GM18867 (cell line): ENCODE measurements at regions not wholly inside any gene's neighbourhood (a gene's known extent, or its start where the extent isn't known, plus 50 kb on each side); places are given as distances from the start of the nearest gene placed in this dataset.

ENCODE experiments used
- ATAC-seq: cut with Tn5 transposase; IDR thresholded peaks from one replicate; pipeline ENCODE4 v1.9.1; 2021; ENCODE audit warnings: mild to moderate bottlenecking, moderate library complexity; ENCODE audit not compliant: unreplicated experiment

- ATAC-seq: no peak
Observed at GRCh38 chr12:89111964-89112363, 240.3 kb downstream of the DUSP6 start.

GRCh38 chr12:89108265-89108664, 244.0 kb downstream of the DUSP6 start:
- no peak for ATAC-seq

GRCh38 chr12:89106950-89107349, 245.4 kb downstream of the DUSP6 start:
- ATAC-seq: no peak

GRCh38 chr12:89105243-89105642, 247.1 kb downstream of the DUSP6 start:
- no peak for ATAC-seq

GRCh38 chr12:89103831-89104230, 248.5 kb downstream of the DUSP6 start:
- ATAC-seq: no peak

- no peak for ATAC-seq
Observed at GRCh38 chr12:89101440-89101839, 250.9 kb downstream of the DUSP6 start.

GRCh38 chr12:89098441-89099112, 253.7 kb downstream of the DUSP6 start:
- ATAC-seq: no peak

GRCh38 chr12:89092297-89092696, 260.0 kb downstream of the DUSP6 start:
- no peak for ATAC-seq

- no peak for ATAC-seq
Observed at GRCh38 chr12:89091293-89091841, 260.9 kb downstream of the DUSP6 start.

- ATAC-seq: no peak
Observed at GRCh38 chr12:89089264-89089663, 263.0 kb downstream of the DUSP6 start.

GRCh38 chr12:89087876-89088275, 264.4 kb downstream of the DUSP6 start:
- ATAC-seq: no peak

GRCh38 chr12:89087149-89087825, 265.0 kb downstream of the DUSP6 start:
- no peak for ATAC-seq

- no peak for ATAC-seq
Observed at GRCh38 chr12:89085421-89085820, 266.9 kb downstream of the DUSP6 start.

- ATAC-seq: no peak
Observed at GRCh38 chr12:89084751-89085150, 267.6 kb downstream of the DUSP6 start.

GRCh38 chr12:89083491-89083890, 268.8 kb downstream of the DUSP6 start:
- ATAC-seq: no peak

- ATAC-seq: no peak
Observed at GRCh38 chr12:89082370-89082753, 269.9 kb downstream of the DUSP6 start.

- no peak for ATAC-seq
Observed at GRCh38 chr12:89081719-89082369, 270.5 kb downstream of the DUSP6 start.

GRCh38 chr12:89080793-89081465, 271.4 kb downstream of the DUSP6 start:
- no peak for ATAC-seq

- ATAC-seq: no peak
Observed at GRCh38 chr12:89075880-89076540, 276.3 kb downstream of the DUSP6 start.

GRCh38 chr12:89073659-89074058, 278.6 kb downstream of the DUSP6 start:
- no peak for ATAC-seq

- ATAC-seq: no peak
Observed at GRCh38 chr12:89073027-89073398, 279.3 kb downstream of the DUSP6 start.
